AG08396 (cell line): ENCODE measurements at regions not wholly inside any gene's neighbourhood (a gene's known extent, or its start where the extent isn't known, plus 50 kb on each side); places are given as distances from the start of the nearest gene placed in this dataset.
A peak's percentile ranks its signal among the peaks of the same experiment; 100 is the strongest.

Experiments
- DNase-seq: peaks from one replicate; pipeline ENCODE4 v3.0.0; 2012; ENCODE audit warnings: low spot score, mixed read lengths

DNA sequence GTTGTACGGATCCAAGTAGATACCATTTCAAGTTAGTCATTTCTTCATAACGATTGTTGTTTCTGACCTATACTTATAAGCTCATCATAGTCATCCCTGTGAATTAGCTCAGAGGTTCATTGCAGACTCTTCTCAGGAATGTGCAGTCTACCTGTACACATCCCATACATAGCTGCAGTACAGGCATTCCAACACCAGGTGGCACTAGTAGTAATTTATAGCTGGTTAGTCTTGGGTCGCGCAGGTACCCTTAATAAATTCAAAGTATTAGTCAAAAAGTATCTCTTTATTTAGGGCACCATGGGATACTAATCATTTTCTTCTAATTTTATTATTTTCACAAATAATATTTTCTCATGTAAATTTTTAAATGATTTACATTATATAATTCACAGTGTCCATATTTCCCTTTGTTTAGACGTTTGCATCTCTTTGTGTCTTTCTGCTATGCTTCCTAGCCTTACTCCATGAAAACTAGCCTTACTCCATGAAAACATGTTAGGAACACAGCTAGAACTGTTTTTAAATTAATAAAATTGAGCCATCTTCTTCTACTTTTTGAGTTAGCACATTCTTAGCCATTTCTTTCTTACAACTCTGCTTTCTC is 128.6 kb upstream of the FAM83B start:
- peak; percentile 11 for DNase-seq

DNA sequence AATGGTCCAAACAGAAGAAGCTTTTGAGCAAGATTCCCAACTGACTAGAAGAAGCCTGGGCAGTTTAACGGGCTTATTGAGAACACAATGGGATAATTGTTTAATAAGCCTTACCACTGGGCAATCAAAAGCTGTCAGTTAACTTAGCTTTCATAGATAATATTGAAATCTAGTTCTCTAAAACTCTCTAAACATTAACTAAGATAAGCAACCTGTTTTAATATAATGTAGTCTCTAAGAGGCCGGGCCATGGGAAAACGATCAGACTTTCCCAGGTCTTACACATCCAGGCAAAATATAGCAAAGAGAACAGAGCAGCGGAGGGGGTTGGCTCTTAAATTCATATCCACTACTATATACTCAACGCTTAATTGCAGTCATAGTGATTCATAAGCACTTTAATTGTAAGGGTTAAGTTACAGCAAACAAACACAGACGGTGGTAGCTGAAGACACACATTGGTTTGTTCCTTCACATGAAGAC is 128.0 kb upstream of the FAM83B start:
- no peak for DNase-seq

DNA sequence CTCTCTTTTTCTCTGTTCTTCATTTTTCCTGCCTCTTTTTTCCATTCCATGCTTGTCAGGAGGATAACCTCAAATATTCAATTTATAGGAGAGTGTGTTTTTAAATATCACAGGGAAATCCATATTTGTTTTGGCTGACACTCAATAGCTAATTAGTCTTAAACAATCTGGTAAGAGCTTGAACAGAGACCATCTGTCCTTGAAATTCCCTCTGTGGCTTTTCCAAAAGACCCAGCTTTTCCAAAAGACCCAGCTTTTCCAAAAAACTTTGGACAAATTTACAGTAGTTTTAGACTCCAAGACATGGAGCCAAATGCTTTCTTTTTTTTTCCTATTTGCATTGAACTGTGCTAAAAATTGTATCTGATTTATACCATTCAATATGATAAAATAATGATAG is 127.4 kb upstream of the FAM83B start:
- no peak for DNase-seq

DNA sequence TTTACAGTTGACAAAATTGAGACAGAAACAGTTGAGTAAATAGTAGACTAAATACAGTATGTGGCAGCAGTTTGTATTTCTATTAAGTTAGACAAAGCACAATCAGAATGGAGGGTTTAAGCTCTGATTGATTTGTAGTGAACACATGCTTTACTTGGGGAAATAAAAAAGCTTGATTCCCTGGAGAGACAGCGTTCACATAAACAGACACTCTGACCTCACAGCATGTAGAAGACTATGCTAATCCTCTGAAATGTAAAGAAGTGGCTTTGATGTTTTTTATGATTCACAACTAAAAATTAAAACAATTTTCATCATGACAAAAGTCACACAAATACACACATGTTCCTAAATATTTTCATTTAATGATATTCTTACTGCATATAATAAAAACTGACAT is 126.9 kb upstream of the FAM83B start:
- DNase-seq: no peak

DNA sequence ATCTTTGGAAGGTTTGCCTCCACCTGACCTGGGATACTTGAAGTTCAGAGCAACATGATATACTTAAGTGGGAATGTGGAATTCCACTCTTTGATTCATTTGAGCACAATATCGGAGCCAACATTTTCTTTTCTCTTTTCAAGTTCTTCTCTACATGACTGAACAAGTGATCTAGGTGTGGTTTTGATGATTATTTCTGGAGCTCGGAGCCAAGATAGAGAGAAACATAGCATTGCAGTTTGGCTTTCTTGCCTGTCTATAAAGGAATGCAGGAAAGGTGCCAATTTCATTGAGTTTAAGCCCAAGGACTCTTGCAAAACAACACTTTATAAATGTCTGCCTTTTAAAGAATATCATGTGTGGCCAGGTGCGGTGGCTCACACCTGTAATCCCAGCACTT is 124.2 kb upstream of the FAM83B start:
- DNase-seq: no peak

DNA sequence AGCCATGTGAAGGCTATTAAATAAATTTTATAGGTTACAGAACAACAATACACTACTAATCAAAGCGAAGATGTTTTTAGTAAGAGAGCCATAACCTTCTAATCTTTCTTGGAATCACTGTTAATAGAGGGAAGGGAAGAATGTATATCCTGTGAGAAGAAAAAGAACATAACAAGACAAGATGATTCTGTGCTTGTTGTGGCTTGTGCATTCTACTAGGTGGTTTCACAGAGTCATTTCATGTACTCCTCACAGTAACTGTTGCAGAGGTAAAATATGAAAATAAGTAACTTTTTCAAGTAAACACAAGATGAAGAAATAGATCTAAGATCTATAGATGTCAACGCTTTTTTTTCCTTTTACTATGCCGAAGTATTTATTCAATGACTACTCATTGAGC is 116.9 kb upstream of the FAM83B start:
- no peak for DNase-seq

DNA sequence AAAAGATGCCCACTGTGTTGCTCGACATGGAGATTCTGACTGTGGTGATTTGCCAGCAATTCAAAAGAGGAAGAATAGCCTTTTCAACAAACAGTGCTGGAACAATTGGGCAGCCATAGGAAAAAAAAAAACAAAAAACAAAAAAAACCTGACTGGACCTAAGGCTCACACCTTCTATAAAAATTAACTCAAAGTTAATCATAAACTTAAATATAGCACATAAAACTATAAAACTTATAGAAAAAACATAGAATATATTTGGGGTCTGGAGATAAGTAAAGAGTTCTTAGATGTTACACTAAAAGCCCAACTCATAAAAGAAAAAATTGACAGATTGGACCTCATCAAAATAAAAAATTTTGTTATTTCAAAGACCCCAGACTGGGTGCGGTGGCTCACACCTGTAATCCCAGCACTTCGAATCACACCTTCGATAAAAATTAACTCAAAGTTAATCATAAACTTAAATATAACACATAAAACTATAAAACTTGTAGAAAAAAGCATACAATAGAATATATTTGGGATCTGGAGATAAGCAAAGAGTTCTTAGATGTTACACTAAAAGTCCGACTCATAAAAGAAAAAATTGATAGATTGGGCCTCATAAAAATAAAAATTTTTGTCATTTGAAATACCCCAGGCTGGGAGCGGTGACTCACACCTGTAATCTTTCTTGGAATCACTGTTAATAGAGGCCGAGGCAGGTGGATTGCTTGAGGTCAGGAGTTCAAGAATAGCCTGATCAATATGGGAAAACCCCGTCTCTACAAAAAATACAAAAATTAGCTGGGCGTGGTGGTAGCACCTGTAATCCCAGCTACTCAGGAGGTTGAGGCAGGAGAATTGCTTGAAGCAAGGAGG is 115.6 kb upstream of the FAM83B start:
- no peak for DNase-seq

DNA sequence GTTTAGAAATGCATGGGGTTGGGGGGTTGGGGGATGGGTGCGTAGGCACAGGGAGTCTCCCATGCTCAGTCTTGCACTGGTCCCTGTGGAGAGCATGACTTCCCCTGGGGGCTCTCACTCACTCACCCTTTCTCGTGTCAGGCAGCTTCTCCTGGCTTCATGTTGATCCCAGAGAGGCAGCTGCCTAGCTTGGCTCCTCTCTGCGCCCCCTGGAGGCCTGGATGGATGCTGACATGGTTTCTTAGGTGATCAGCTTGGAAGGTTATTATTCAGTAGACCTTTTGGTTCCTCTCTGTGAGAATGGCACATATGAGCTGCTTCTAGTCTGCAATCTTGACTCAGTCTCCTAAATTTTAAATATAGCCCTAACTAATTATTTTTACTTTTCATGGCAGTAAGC is 109.3 kb upstream of the FAM83B start:
- peak; percentile 3 for DNase-seq

DNA sequence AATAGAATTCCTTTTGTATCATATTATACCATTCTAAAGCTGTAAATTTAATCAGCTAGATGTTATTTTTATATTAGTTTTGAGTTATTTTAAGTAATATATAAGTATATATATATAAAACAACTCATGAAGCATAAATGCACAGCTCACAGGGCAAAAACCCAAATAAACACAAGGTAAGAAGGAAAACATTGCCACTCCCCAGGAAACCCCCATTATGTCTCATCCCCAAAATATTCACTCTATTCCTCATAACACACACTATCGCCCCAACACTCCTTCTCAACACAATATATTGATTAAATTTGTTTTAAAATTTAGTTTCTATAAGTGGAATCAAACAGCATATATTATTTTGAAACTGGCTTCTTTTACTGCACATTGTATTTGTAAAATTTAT is 98.6 kb upstream of the FAM83B start:
- DNase-seq: no peak

DNA sequence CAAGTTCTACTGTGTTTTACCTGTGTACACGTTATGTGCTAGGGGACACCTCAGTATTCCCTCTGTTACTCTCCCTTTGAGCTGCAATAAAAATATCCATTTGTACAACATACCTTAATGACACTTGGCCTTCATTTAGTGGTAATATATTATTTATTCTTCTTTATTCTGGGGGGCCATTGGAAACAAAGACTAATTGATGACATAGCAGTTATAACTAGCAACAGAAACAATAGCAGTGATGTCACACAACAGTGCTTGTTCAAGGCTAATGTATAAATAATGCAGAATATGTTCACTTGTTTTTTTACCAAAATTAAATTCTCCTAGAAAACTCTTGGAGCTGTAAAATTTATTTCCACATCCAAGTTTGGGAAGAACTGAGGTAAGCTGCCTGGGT is 92.2 kb upstream of the FAM83B start:
- no peak for DNase-seq

DNA sequence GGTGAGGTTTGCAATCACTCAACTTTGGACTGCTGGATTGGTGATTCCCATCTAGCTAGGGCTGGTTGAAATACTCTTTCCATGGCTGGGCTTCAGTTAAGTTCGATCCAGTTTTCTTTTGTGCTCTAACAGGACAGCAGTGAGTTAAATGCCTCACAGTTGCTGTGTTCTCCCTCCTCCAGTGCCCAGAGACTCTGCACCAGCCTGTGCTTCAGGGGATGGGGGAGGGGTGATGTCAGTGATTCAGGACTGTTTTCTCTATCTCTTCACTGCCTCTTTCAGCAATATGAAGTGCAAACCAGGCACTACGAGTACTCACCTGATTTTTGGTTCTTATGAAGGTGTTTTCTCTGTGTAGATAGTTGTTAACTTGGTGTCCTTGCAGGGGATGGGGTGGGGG is 88.2 kb upstream of the FAM83B start:
- DNase-seq: no peak

DNA sequence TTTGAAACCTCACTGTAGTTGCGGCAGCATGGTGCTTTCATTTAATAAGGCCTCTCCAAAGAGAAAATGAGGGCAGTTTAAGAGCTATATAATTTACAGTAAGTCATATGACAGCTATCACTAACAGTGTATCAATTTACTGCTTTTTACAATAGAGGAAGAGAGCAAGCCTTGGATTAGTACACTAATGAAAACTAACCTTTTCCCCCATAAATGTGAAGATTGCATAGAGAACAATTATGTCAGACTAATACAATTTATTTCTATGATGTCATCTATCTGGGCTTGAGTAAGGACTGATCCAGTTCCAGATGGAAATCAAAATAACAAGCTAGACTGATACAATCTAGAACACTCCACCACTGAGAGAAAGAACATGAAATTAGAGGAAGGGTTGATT is 78.1 kb upstream of the FAM83B start:
- DNase-seq: no peak

DNA sequence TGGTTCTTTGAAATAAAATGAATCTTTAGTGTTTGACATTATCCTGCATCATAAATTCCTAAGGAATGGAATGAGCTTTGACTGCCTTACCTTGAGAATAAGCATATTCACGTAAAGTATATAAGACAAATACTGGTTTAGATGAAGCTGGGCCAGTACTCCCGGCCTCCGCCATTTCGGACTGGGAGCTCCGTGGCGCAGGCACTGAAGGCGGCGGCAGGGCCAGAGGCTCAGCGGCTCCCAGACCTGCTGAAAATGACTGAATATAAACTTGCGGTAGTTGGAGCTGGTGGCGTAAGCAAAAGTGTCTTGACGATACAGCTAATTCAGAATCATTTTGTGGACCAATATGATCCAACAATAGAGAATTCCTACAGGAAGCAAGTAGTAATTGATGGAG is 76.2 kb upstream of the FAM83B start:
- DNase-seq: no peak

DNA sequence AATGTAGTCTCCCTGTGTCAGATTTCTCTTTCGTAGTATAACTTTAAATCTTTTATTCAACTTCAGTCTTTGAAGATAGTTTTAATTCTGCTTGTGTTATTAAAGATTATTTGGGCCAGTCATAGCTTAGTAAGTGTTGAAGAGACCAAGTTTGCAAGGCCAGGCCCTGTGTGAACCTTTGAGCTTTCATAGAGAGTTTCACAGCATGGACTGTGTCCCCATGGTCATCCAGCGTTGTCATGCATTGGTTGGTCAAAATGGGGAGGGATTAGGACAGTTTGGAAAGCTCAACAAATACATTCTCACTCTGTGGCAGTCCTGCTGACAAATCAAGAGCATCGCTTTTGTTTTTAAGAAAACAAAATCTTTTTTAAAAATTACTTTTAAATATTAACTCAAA is 74.6 kb upstream of the FAM83B start:
- DNase-seq: no peak

DNA sequence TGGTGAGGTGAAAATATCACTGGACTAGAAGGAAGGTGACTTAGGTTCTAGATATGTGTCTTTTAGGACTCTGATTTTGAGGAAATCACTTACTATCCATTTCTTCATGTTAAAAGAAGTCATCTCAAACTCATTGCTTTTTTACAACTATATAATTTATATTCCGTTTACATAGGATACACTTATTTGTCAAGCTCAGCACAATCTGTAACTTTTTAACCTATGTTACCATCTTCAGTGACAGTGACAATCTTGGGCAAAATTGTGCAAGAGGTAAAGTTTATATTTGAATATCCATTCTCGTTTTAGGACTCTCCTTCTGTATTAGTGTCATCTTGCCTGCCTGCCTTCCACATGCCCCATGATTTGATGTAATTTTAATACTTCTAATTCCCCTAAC is 74.0 kb upstream of the FAM83B start:
- no peak for DNase-seq

DNA sequence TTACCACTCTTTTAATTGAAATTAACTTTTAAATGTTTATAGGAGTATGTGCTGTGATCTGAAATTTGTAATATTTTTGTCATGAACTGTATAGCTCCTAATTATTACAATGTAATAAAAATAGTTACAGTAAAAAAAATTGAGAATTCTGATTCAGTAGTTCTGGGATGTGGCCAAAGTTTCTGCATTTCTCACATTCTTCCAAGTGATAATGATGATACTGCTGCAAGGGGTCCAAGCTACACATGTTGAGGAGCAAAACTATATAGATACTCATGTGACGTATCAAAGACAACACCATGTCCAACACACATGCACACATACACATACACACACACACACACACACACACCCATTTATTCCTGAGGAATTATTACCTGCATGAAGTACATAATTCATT is 71.0 kb upstream of the FAM83B start:
- DNase-seq: no peak

DNA sequence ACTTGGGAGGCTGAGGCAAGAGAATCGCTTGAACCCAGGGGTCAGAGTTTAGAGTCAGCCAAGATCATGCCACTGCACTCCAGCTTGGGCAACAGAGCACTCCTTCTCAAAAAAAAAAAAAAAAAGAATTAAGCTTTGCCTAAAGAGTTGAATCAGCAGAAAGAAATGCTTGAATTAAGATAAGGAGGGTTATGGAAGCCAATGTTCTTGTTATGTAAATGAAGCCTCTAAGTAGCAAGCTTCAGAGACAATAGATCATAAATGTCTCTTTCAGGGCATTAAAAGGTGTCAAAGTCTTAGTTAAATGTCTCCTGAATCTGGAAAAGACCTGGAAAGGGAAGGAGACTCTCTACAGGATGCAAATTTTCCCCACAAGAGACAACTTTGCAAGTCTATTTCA is 69.7 kb upstream of the FAM83B start:
- no peak for DNase-seq

DNA sequence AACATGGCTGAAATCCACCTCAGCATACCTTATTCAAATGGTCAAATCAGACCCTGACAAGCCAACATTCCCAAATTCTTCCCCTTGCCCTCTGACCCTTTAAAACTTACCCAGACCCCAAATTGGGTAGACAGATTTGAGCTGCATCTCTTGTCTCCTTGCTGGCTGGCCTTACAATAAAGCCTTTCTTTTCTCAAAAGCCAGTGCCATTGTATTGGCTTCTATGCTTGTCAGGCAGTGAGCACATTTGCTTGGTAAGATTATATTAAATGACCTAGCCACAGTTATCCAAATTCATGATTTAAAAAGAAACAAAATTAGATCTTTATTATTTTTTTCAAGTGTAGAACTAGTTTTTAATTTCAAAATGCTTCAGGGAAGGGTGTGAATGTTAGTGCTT is 67.8 kb upstream of the FAM83B start:
- no peak for DNase-seq

DNA sequence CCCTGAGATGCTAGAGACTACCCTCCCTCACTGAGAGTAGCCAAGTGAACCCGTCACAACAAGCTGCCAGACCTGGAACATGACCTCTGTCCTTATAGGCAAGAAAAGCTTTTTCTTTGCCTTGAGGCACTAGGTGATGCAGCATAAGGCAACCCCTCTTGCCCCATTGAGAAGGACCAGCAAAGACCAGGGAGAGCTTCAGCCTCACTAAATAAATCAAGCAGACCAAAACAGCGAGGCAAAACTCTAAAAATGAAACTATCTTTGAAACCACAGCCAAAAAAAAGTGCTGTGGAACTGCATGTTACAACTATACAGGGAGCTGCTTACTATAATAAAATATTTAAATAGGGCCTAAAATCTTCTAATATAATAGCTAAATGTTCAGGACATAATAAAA is 62.6 kb upstream of the FAM83B start:
- peak; percentile 4 for DNase-seq

DNA sequence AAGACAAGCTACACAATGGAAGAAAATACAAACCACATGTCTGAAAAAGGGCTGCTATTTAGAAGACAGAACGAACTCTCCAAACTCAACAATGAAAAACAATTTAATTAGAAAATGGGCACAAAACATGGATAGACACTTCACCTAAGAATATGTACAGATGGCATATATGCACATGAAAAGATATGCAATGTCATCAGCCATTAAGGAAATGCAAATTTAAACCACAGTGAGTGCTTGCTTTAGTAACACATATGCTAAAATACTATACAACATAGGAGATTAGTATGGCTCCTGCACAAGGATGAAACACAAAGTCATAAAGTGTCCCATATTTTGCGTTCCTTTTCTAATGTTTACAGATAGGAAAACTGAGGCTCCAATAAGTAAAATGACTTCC is 60.4 kb upstream of the FAM83B start:
- no peak for DNase-seq

DNA sequence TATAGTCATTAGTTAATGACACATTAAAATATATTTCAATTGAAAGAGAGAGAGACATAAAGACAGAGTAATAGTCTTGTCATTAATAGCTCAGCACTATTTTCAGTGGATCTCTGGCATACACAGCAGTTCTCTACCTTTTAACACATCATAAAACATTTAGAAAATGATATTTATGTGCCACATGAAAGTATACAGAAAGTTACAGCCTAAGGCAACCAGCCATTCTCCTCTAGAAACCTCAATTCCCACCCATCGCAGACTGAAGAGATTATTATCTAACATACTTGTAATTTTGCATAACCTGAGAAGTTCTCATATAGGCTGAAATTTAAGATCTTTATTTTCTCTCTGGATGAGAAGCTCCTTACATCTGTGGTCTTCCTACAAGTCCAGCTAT is 58.7 kb upstream of the FAM83B start:
- DNase-seq: no peak
